SJSA1 (cell line): ENCODE measurements at regions not wholly inside any gene's neighbourhood (a gene's known extent, or its start where the extent isn't known, plus 50 kb on each side); places are given as distances from the start of the nearest gene placed in this dataset.

Source experiments
- DNase-seq, 2 experiments: peaks; one replicate each; pipeline ENCODE4 v3.0.0-alpha.2; 2015 to 2020; ENCODE audit warnings: low spot score in 2 of 2, low read depth in 1 of 2
- H3K27ac ChIP-seq: fragments of 250-450 bp; sonication (Bioruptor Pico); 2 replicates; pipeline ENCODE4 v1.5.1; 2020; ENCODE audit warnings: mild to moderate bottlenecking, moderate library complexity
- H3K27me3 ChIP-seq: fragments of 250-450 bp; sonication (Bioruptor Pico); replicated peaks from 2 replicates; pipeline ENCODE4 v1.5.1; 2020; ENCODE audit warnings: mild to moderate bottlenecking, moderate library complexity
- H3K36me3 ChIP-seq: fragments of 250-450 bp; sonication (Bioruptor Pico); 2 replicates; pipeline ENCODE4 v1.5.1; 2020; ENCODE audit warnings: mild to moderate bottlenecking
- H3K4me1 ChIP-seq: fragments of 250-450 bp; sonication (Bioruptor Pico); replicated peaks from 2 replicates; pipeline ENCODE4 v1.6.1; 2021; ENCODE audit warnings: mild to moderate bottlenecking
- H3K4me3 ChIP-seq: fragments of 250-450 bp; sonication (Bioruptor Pico); 2 replicates; pipeline ENCODE4 v1.5.1; 2020; ENCODE audit warnings: mild to moderate bottlenecking
- H3K9me3 ChIP-seq: fragments of 250-450 bp; sonication (Bioruptor Pico); replicated peaks from 2 replicates; pipeline ENCODE4 v1.5.1; 2020; ENCODE audit warnings: mild to moderate bottlenecking

- no peak overlapping the region for H3K27ac ChIP-seq
- no peak for DNase-seq
- peaks cover 19% of the 10 kb centered on the region for H3K27me3 ChIP-seq
- no peaks in the 10 kb centered on the region for H3K36me3 ChIP-seq
- H3K4me1 ChIP-seq = no peaks in the 10 kb centered on the region
- H3K9me3 ChIP-seq = no peaks in the 10 kb centered on the region
- no peak overlapping the region for H3K4me3 ChIP-seq
Measured at GRCh38 chr1:217921126-217921904, 290.2 kb downstream of the SPATA17 start.

GRCh38 chr1:217924924-217925323 lies 293.8 kb downstream of the SPATA17 start:
- no peaks in the 10 kb centered on the region for H3K9me3 ChIP-seq
- H3K4me1 ChIP-seq = no peaks in the 10 kb centered on the region
- no peak overlapping the region for H3K4me3 ChIP-seq
- DNase-seq = no peak
- no peaks in the 10 kb centered on the region for H3K36me3 ChIP-seq
- H3K27me3 ChIP-seq = peaks cover 11% of the 10 kb centered on the region
- no peak overlapping the region for H3K27ac ChIP-seq

GRCh38 chr1:217929213-217929885 lies 298.2 kb downstream of the SPATA17 start:
- no peaks in the 10 kb centered on the region for H3K9me3 ChIP-seq
- H3K4me1 ChIP-seq = no peaks in the 10 kb centered on the region
- H3K4me3 ChIP-seq = no peak overlapping the region
- H3K27ac ChIP-seq = no peak overlapping the region
- no peaks in the 10 kb centered on the region for H3K36me3 ChIP-seq
- H3K27me3 ChIP-seq = 0 out of 2 replicates have a peak, but pooled peaks cover 6% of the 10 kb centered on the region
- DNase-seq = no peak

GRCh38 chr1:217943361-217943760 lies 312.2 kb downstream of the SPATA17 start:
- Histone ChIP-seq H3K27ac (no peak overlapping the region), H3K27me3 (0 out of 2 replicates have a peak, but pooled peaks cover 3% of the 10 kb centered on the region), H3K4me3 (no peak overlapping the region), H3K4me1 (no peaks in the 10 kb centered on the region), H3K9me3 (no peaks in the 10 kb centered on the region; the same call in 1 of the 2 replicates), H3K36me3 (no peaks in the 10 kb centered on the region)
- DNase-seq = no peak

- Histone ChIP-seq H3K27me3 (0 out of 2 replicates have a peak, but pooled peaks cover 3% of the 10 kb centered on the region), H3K9me3 (no peaks in the 10 kb centered on the region; the same call in 1 of the 2 replicates), H3K4me1 (no peaks in the 10 kb centered on the region), H3K4me3 (no peak overlapping the region), H3K36me3 (no peaks in the 10 kb centered on the region), H3K27ac (no peak overlapping the region)
- no peak for DNase-seq
Measured at GRCh38 chr1:217944550-217944949, 313.4 kb downstream of the SPATA17 start.

GRCh38 chr1:217946511-217946910 lies 315.4 kb downstream of the SPATA17 start:
- no peaks in the 10 kb centered on the region for H3K36me3 ChIP-seq
- no peaks in the 10 kb centered on the region for H3K27me3 ChIP-seq
- H3K9me3 ChIP-seq = no peaks in the 10 kb centered on the region; the same call in 1 of the 2 replicates
- no peak overlapping the region for H3K27ac ChIP-seq
- DNase-seq = no peak
- no peaks in the 10 kb centered on the region for H3K4me1 ChIP-seq
- H3K4me3 ChIP-seq = no peak overlapping the region

GRCh38 chr1:217948741-217949140 lies 317.6 kb downstream of the SPATA17 start:
- Histone ChIP-seq H3K27me3 (no peaks in the 10 kb centered on the region), H3K4me3 (no peak overlapping the region), H3K36me3 (no peaks in the 10 kb centered on the region), H3K9me3 (no peaks in the 10 kb centered on the region), H3K4me1 (no peaks in the 10 kb centered on the region), H3K27ac (no peak overlapping the region)
- no peak for DNase-seq

GRCh38 chr1:217953330-217953729 lies 322.2 kb downstream of the SPATA17 start:
- no peak overlapping the region for H3K27ac ChIP-seq
- no peak overlapping the region for H3K4me3 ChIP-seq
- no peaks in the 10 kb centered on the region for H3K36me3 ChIP-seq
- H3K27me3 ChIP-seq = no peaks in the 10 kb centered on the region
- no peak for DNase-seq
- H3K4me1 ChIP-seq = no peaks in the 10 kb centered on the region
- no peaks in the 10 kb centered on the region for H3K9me3 ChIP-seq

GRCh38 chr1:217953922-217954321 lies 322.8 kb downstream of the SPATA17 start:
- no peaks in the 10 kb centered on the region for H3K36me3 ChIP-seq
- no peak overlapping the region for H3K4me3 ChIP-seq
- H3K4me1 ChIP-seq = no peaks in the 10 kb centered on the region
- H3K27me3 ChIP-seq = no peaks in the 10 kb centered on the region
- no peak for DNase-seq
- H3K9me3 ChIP-seq = no peaks in the 10 kb centered on the region; the same call in 1 of the 2 replicates
- no peak overlapping the region for H3K27ac ChIP-seq

- DNase-seq = no peak
- Histone ChIP-seq H3K4me1 (no peaks in the 10 kb centered on the region), H3K36me3 (no peaks in the 10 kb centered on the region), H3K27ac (no peak overlapping the region), H3K27me3 (0 out of 2 replicates have a peak, but pooled peaks cover 3% of the 10 kb centered on the region), H3K9me3 (no peaks in the 10 kb centered on the region; the same call in 1 of the 2 replicates), H3K4me3 (no peak overlapping the region)
Measured at GRCh38 chr1:217955723-217956122, 324.6 kb downstream of the SPATA17 start.

- Histone ChIP-seq H3K27me3 (no peaks in the 10 kb centered on the region), H3K4me1 (no peaks in the 10 kb centered on the region), H3K9me3 (no peaks in the 10 kb centered on the region), H3K4me3 (no peak overlapping the region), H3K27ac (no peak overlapping the region), H3K36me3 (no peaks in the 10 kb centered on the region)
- no peak for DNase-seq
Measured at GRCh38 chr1:217965156-217965786, 319.8 kb upstream of the RRP15 start.

GRCh38 chr1:217968085-217968484 lies 317.0 kb upstream of the RRP15 start:
- Histone ChIP-seq H3K9me3 (no peaks in the 10 kb centered on the region), H3K4me1 (no peaks in the 10 kb centered on the region), H3K27ac (no peak overlapping the region), H3K36me3 (no peaks in the 10 kb centered on the region), H3K4me3 (no peak overlapping the region), H3K27me3 (no peaks in the 10 kb centered on the region; the same call in 1 of the 2 replicates)
- DNase-seq = no peak

- no peak overlapping the region for H3K4me3 ChIP-seq
- no peak overlapping the region for H3K27ac ChIP-seq
- H3K36me3 ChIP-seq = no peaks in the 10 kb centered on the region
- H3K27me3 ChIP-seq = no peaks in the 10 kb centered on the region; the same call in 1 of the 2 replicates
- H3K4me1 ChIP-seq = no peaks in the 10 kb centered on the region
- DNase-seq = no peak
- H3K9me3 ChIP-seq = 0 out of 2 replicates have a peak, but pooled peaks cover 2% of the 10 kb centered on the region
Measured at GRCh38 chr1:217969428-217969827, 315.7 kb upstream of the RRP15 start.

GRCh38 chr1:217977943-217978342 lies 307.1 kb upstream of the RRP15 start:
- H3K27ac ChIP-seq = no peak overlapping the region
- no peaks in the 10 kb centered on the region for H3K27me3 ChIP-seq

More at GRCh38 chr1:217977943-217978342, 307.1 kb upstream of the RRP15 start:
- H3K4me3 ChIP-seq = no peak overlapping the region
- DNase-seq = no peak
- H3K9me3 ChIP-seq = 0 out of 2 replicates have a peak, but pooled peaks cover 2% of the 10 kb centered on the region
- H3K4me1 ChIP-seq = no peaks in the 10 kb centered on the region
- no peaks in the 10 kb centered on the region for H3K36me3 ChIP-seq
